Gastroesophageal sphincter (tissue), 3 donors: ENCODE measurements at regions not wholly inside any gene's neighbourhood (a gene's known extent, or its start where the extent isn't known, plus 50 kb on each side); places are given as distances from the start of the nearest gene placed in this dataset.

Experiments
- POLR2AphosphoS5 ChIP-seq: sonication (generic); formaldehyde crosslinking; IDR thresholded peaks from one replicate; pipeline ENCODE4 v1.6.1; 2017; ENCODE audit warnings: antibody characterized with exemption
- TF ChIP-seq, protein P1 (sequence below), 4 experiments: fragments of 200-600 bp in 2 of 4; fragments of 450-650 bp in 2 of 4; sonication (generic) in 1 of 4; IDR thresholded peaks; one replicate each; pipeline ENCODE4 v1.5.1; 2017 to 2019; ENCODE audit warnings: antibody characterized with exemption in 4 of 4, mild to moderate bottlenecking in 2 of 4, moderate library complexity in 2 of 4

DNA sequence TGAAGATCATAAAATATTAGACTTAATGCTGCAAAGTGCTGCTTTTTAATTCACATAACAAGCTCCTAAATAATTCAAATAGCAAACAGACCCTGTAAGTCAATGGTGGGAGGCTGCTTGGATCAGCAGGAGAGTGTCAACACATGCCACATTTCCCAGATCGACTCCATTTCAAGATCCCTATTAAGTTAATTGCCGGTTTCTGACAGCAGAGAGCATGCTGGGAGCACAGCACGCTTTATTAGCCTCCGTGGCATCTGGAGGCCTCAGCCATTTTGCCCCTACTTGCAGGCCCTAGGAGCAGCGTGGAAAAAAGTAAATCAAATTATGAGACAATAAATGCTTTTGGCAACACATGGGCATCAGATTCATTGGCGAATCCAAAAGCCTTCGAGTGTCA lies 201.0 kb downstream of the EMX2 start:
- TF ChIP-seq POLR2AphosphoS5: no peak
- TF ChIP-seq, protein P1, sequence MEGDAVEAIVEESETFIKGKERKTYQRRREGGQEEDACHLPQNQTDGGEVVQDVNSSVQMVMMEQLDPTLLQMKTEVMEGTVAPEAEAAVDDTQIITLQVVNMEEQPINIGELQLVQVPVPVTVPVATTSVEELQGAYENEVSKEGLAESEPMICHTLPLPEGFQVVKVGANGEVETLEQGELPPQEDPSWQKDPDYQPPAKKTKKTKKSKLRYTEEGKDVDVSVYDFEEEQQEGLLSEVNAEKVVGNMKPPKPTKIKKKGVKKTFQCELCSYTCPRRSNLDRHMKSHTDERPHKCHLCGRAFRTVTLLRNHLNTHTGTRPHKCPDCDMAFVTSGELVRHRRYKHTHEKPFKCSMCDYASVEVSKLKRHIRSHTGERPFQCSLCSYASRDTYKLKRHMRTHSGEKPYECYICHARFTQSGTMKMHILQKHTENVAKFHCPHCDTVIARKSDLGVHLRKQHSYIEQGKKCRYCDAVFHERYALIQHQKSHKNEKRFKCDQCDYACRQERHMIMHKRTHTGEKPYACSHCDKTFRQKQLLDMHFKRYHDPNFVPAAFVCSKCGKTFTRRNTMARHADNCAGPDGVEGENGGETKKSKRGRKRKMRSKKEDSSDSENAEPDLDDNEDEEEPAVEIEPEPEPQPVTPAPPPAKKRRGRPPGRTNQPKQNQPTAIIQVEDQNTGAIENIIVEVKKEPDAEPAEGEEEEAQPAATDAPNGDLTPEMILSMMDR (IDR thresholded peaks at IDR 0.05): no peak
